ENCODE measurements at regions not wholly inside any gene's neighbourhood (a gene's known extent, or its start where the extent isn't known, plus 50 kb on each side); places are given as distances from the start of the nearest gene placed in this dataset.

GRCh38 chr11:19391652-19392051 is 150.9 kb upstream of the E2F8 start:
- no peak for ATAC-seq
- WGBS, 2 donors (ENCODE audit: low coverage in 1 of 2): 65 to 66% methylated on average over 2 of the region's 2 CpGs
- H3K27ac ChIP-seq: no peak overlapping the region

GRCh38 chr11:19391026-19391425 is 150.3 kb upstream of the E2F8 start:
- H3K27ac ChIP-seq: peak overlapping the region in 1 of 4 donors; percentile 51
- H3K27me3 ChIP-seq: peaks cover 9% of the 10 kb centered on the region
- TF ChIP-seq POLR2AphosphoS5 (IDR thresholded peaks at IDR 0.05): no peak
- TF ChIP-seq CTCF (IDR thresholded peaks at IDR 0.05): no peak
- no peak for TF ChIP-seq POLR2A (IDR thresholded peaks at IDR 0.05)
- no peak for TF ChIP-seq EP300 (IDR thresholded peaks at IDR 0.05)
- no peaks in the 10 kb centered on the region for H3K9me3 ChIP-seq
- ATAC-seq: no peak
- no peaks in the 10 kb centered on the region for H3K4me1 ChIP-seq
- 43 to 57% methylated on average over 2 to 3 of the region's 3 CpGs for WGBS, 2 donors (ENCODE audit: low coverage in 1 of 2)
- H3K36me3 ChIP-seq: no peaks in the 10 kb centered on the region
- H3K4me3 ChIP-seq: no peak overlapping the region

More at GRCh38 chr11:19391652-19392051, 150.9 kb upstream of the E2F8 start:
- H3K9me3 ChIP-seq: no peaks in the 10 kb centered on the region
- TF ChIP-seq POLR2A (IDR thresholded peaks at IDR 0.05) (no peak), EP300 (IDR thresholded peaks at IDR 0.05) (no peak), CTCF (IDR thresholded peaks at IDR 0.05) (no peak), POLR2AphosphoS5 (IDR thresholded peaks at IDR 0.05) (no peak)
- H3K4me3 ChIP-seq: no peak overlapping the region
- no peaks in the 10 kb centered on the region for H3K4me1 ChIP-seq
- H3K36me3 ChIP-seq: no peaks in the 10 kb centered on the region
- H3K27me3 ChIP-seq: peaks cover 3% of the 10 kb centered on the region

GRCh38 chr11:19389787-19390303 is 149.1 kb upstream of the E2F8 start:
- Histone ChIP-seq H3K27me3 (peaks cover 15% of the 10 kb centered on the region), H3K4me1 (no peaks in the 10 kb centered on the region), H3K4me3 (no peak overlapping the region), H3K36me3 (no peaks in the 10 kb centered on the region), H3K9me3 (no peaks in the 10 kb centered on the region), H3K27ac (peak overlapping the region in 2 of 4 donors; percentile 51 to 59)
- 60 to 63% methylated on average over 2 to 3 of the region's 3 CpGs for WGBS, 2 donors (ENCODE audit: low coverage in 1 of 2)
- peak; percentile 83 for ATAC-seq
- TF ChIP-seq POLR2AphosphoS5 (IDR thresholded peaks at IDR 0.05) (peak; percentile 58), POLR2A (IDR thresholded peaks at IDR 0.05) (no peak)

- TF ChIP-seq POLR2A (IDR thresholded peaks at IDR 0.05): no peak
- TF ChIP-seq EP300 (IDR thresholded peaks at IDR 0.05): no peak
- TF ChIP-seq CTCF (IDR thresholded peaks at IDR 0.05): no peak
- TF ChIP-seq POLR2AphosphoS5 (IDR thresholded peaks at IDR 0.05): no peak
- 40 to 72% methylated on average over 1 to 7 of the region's 16 CpGs for WGBS, 2 donors (ENCODE audit: low coverage in 1 of 2)
- Histone ChIP-seq H3K36me3 (no peaks in the 10 kb centered on the region), H3K27me3 (peaks cover 66% of the 10 kb centered on the region), H3K4me3 (no peak overlapping the region), H3K9me3 (no peaks in the 10 kb centered on the region), H3K4me1 (no peaks in the 10 kb centered on the region), H3K27ac (no peak overlapping the region)
- ATAC-seq: no peak
These were observed 141.4 kb upstream of the E2F8 start for GRCh38 chr11:19382131-19382611.

- 63 to 69% methylated on average over 1 to 2 of the region's 2 CpGs for WGBS, 2 donors (ENCODE audit: low coverage in 1 of 2)
- Histone ChIP-seq H3K4me1 (no peaks in the 10 kb centered on the region), H3K27ac (no peak overlapping the region), H3K27me3 (peaks cover 55% of the 10 kb centered on the region), H3K9me3 (no peaks in the 10 kb centered on the region), H3K4me3 (no peak overlapping the region), H3K36me3 (no peaks in the 10 kb centered on the region)
- peak; percentile 51 for ATAC-seq
- TF ChIP-seq POLR2A (IDR thresholded peaks at IDR 0.05) (no peak), CTCF (IDR thresholded peaks at IDR 0.05) (no peak), EP300 (IDR thresholded peaks at IDR 0.05) (no peak), POLR2AphosphoS5 (IDR thresholded peaks at IDR 0.05) (no peak)
These were observed 139.6 kb upstream of the E2F8 start for GRCh38 chr11:19380375-19380774.

Data from gastroesophageal sphincter (tissue), 4 donors.